ENCODE measurements at regions not wholly inside any gene's neighbourhood (a gene's known extent, or its start where the extent isn't known, plus 50 kb on each side); places are given as distances from the start of the nearest gene placed in this dataset.

DNA sequence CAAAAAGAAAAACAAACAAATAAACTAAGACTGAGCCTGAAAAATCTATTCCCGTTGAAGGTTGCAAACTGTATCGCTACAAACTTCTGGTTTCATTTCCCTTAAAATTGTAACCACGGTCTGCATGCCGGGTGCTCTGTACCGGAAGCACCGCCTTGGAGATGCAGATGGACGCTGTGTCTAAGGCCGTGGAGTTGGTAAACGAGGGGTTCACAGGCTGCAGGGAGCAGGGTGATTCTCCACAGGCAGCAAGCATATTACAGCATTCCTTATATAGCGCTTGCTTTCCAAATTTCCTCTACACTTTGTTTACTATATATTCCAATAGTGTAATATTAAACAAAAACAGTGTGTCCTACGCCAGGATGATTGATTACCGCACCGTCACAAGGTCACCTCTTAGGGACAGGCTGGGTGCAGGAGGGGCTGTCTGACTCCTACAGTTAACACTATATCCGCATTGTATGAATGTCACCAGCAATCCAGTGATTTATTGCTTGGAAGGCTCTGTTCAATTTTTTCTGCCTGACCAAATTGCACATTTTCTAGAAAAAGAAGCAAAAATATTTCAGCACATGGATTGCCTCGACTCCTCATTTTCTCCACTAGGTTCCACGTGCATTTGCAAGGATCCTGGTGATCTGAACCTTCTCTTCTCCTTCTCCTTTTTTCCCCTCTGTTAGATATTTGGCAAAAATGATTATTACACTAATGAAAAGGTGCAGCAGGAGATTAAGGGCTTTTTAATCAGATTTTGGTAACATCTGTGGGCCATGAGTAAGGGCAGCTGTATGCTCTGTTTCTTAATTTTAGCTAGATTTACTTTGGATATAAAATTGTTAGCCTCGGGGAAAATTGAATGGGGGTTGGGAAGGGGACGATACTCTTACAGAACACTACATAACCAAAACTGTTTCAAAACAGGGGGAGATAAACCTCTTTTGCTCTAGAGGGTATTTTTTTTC is 325.8 kb upstream of the MGMT start:
- no peak overlapping the region for H3K27ac ChIP-seq (ENCODE audit: insufficient read depth, low read length, poor library complexity, severe bottlenecking)
- H3K4me3 ChIP-seq (ENCODE audit: insufficient read depth, low read depth, low read length, poor library complexity, severe bottlenecking): no peak overlapping the region
- H3K27me3 ChIP-seq (replicated peaks; ENCODE audit: control insufficient read depth, insufficient read depth, low read length, poor library complexity, severe bottlenecking): no peaks in the 10 kb centered on the region
- no peaks in the 10 kb centered on the region for H3K4me1 ChIP-seq (ENCODE audit: control insufficient read depth, insufficient read depth, low read length, poor library complexity, severe bottlenecking)
- H3K36me3 ChIP-seq (ENCODE audit: control insufficient read depth, insufficient read depth, low read length): no peaks in the 10 kb centered on the region
- no peak for DNase-seq
- no peaks in the 10 kb centered on the region for H3K9me3 ChIP-seq (ENCODE audit: control insufficient read depth, low read length)

GRCh38 chr10:129151281-129151680 is 315.8 kb upstream of the MGMT start:
- no peak for DNase-seq
- Histone ChIP-seq H3K9me3 (ENCODE audit: control insufficient read depth, low read length) (no peaks in the 10 kb centered on the region), H3K4me1 (ENCODE audit: control insufficient read depth, insufficient read depth, low read length, poor library complexity, severe bottlenecking) (no peaks in the 10 kb centered on the region), H3K4me3 (ENCODE audit: insufficient read depth, low read depth, low read length, poor library complexity, severe bottlenecking) (no peak overlapping the region), H3K27ac (ENCODE audit: insufficient read depth, low read length, poor library complexity, severe bottlenecking) (no peak overlapping the region), H3K36me3 (ENCODE audit: control insufficient read depth, insufficient read depth, low read length) (no peaks in the 10 kb centered on the region), H3K27me3 (replicated peaks; ENCODE audit: control insufficient read depth, insufficient read depth, low read length, poor library complexity, severe bottlenecking) (no peaks in the 10 kb centered on the region)

GRCh38 chr10:129156406-129156805 is 310.6 kb upstream of the MGMT start:
- Histone ChIP-seq H3K27ac (ENCODE audit: insufficient read depth, low read length, poor library complexity, severe bottlenecking) (no peak overlapping the region), H3K27me3 (replicated peaks; ENCODE audit: control insufficient read depth, insufficient read depth, low read length, poor library complexity, severe bottlenecking) (no peaks in the 10 kb centered on the region), H3K9me3 (ENCODE audit: control insufficient read depth, low read length) (no peaks in the 10 kb centered on the region), H3K36me3 (ENCODE audit: control insufficient read depth, insufficient read depth, low read length) (no peaks in the 10 kb centered on the region), H3K4me1 (ENCODE audit: control insufficient read depth, insufficient read depth, low read length, poor library complexity, severe bottlenecking) (no peaks in the 10 kb centered on the region), H3K4me3 (ENCODE audit: insufficient read depth, low read depth, low read length, poor library complexity, severe bottlenecking) (no peak overlapping the region)
- no peak for DNase-seq

- Histone ChIP-seq H3K9me3 (ENCODE audit: control insufficient read depth, low read length) (no peaks in the 10 kb centered on the region), H3K27ac (ENCODE audit: insufficient read depth, low read length, poor library complexity, severe bottlenecking) (no peak overlapping the region), H3K4me1 (ENCODE audit: control insufficient read depth, insufficient read depth, low read length, poor library complexity, severe bottlenecking) (no peaks in the 10 kb centered on the region)
These were observed 309.9 kb upstream of the MGMT start for GRCh38 chr10:129157185-129157584.

GRCh38 chr10:129161150-129161549 is 305.9 kb upstream of the MGMT start:
- no peaks in the 10 kb centered on the region for H3K27me3 ChIP-seq (replicated peaks; ENCODE audit: control insufficient read depth, insufficient read depth, low read length, poor library complexity, severe bottlenecking)
- no peak for DNase-seq
- H3K27ac ChIP-seq (ENCODE audit: insufficient read depth, low read length, poor library complexity, severe bottlenecking): no peak overlapping the region
- no peaks in the 10 kb centered on the region for H3K9me3 ChIP-seq (ENCODE audit: control insufficient read depth, low read length)
- H3K4me1 ChIP-seq (ENCODE audit: control insufficient read depth, insufficient read depth, low read length, poor library complexity, severe bottlenecking): no peaks in the 10 kb centered on the region
- no peak overlapping the region for H3K4me3 ChIP-seq (ENCODE audit: insufficient read depth, low read depth, low read length, poor library complexity, severe bottlenecking)
- no peaks in the 10 kb centered on the region for H3K36me3 ChIP-seq (ENCODE audit: control insufficient read depth, insufficient read depth, low read length)

More at GRCh38 chr10:129157185-129157584, 309.9 kb upstream of the MGMT start:
- Histone ChIP-seq H3K27me3 (replicated peaks; ENCODE audit: control insufficient read depth, insufficient read depth, low read length, poor library complexity, severe bottlenecking) (no peaks in the 10 kb centered on the region), H3K4me3 (ENCODE audit: insufficient read depth, low read depth, low read length, poor library complexity, severe bottlenecking) (no peak overlapping the region), H3K36me3 (ENCODE audit: control insufficient read depth, insufficient read depth, low read length) (no peaks in the 10 kb centered on the region)
- no peak for DNase-seq

DNA sequence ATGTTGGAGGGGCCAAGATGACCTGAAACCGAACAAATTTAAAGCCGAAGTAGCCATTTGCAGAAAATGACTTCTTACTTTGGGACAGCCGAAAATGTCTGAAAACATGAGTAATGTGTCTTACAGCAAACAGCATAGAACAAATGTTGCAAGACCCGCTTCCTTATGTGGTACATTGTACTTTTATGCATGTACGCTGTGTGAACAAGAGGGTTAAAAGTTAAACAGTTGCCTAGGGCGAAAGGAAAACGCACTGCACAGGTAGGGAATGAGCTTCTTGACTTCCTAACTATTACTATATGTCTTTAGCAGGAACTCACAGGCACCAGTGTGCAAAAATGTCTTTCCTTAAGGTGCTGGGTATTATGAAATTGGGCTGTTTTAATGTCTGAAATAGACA is 303.5 kb upstream of the MGMT start:
- DNase-seq: no peak
- no peak overlapping the region for H3K4me3 ChIP-seq (ENCODE audit: insufficient read depth, low read depth, low read length, poor library complexity, severe bottlenecking)
- H3K4me1 ChIP-seq (ENCODE audit: control insufficient read depth, insufficient read depth, low read length, poor library complexity, severe bottlenecking): no peaks in the 10 kb centered on the region
- H3K9me3 ChIP-seq (ENCODE audit: control insufficient read depth, low read length): no peaks in the 10 kb centered on the region
- H3K27ac ChIP-seq (ENCODE audit: insufficient read depth, low read length, poor library complexity, severe bottlenecking): no peak overlapping the region
- H3K27me3 ChIP-seq (replicated peaks; ENCODE audit: control insufficient read depth, insufficient read depth, low read length, poor library complexity, severe bottlenecking): no peaks in the 10 kb centered on the region
- H3K36me3 ChIP-seq (ENCODE audit: control insufficient read depth, insufficient read depth, low read length): no peaks in the 10 kb centered on the region

GRCh38 chr10:129165076-129165720 is 301.8 kb upstream of the MGMT start:
- H3K27me3 ChIP-seq (replicated peaks; ENCODE audit: control insufficient read depth, insufficient read depth, low read length, poor library complexity, severe bottlenecking): no peaks in the 10 kb centered on the region
- DNase-seq: no peak
- H3K36me3 ChIP-seq (ENCODE audit: control insufficient read depth, insufficient read depth, low read length): no peaks in the 10 kb centered on the region
- H3K4me1 ChIP-seq (ENCODE audit: control insufficient read depth, insufficient read depth, low read length, poor library complexity, severe bottlenecking): no peaks in the 10 kb centered on the region
- no peak overlapping the region for H3K27ac ChIP-seq (ENCODE audit: insufficient read depth, low read length, poor library complexity, severe bottlenecking)
- H3K9me3 ChIP-seq (ENCODE audit: control insufficient read depth, low read length): no peaks in the 10 kb centered on the region
- H3K4me3 ChIP-seq (ENCODE audit: insufficient read depth, low read depth, low read length, poor library complexity, severe bottlenecking): no peak overlapping the region

DNA sequence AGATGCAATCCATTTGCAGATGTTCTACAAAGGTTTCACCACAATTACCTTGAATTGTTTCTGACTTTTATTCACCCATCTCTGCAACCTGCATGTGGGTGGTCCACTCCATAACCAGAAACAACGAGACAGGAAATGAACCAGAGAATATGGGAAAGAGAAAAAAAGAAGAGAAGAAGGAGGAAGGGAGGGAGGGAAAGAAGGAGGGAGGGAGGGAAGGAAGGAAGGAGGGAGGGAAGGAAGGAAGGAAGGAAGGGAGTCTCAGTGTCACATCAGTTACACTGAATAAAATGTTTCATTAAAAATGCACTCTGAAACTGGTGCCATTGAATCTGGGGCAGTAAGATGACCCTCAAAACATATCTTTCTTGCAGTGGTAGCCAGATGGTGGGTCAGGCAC is 301.3 kb upstream of the MGMT start:
- no peak for DNase-seq
- no peaks in the 10 kb centered on the region for H3K9me3 ChIP-seq (ENCODE audit: control insufficient read depth, low read length)
- H3K4me1 ChIP-seq (ENCODE audit: control insufficient read depth, insufficient read depth, low read length, poor library complexity, severe bottlenecking): no peaks in the 10 kb centered on the region
- H3K27me3 ChIP-seq (replicated peaks; ENCODE audit: control insufficient read depth, insufficient read depth, low read length, poor library complexity, severe bottlenecking): no peaks in the 10 kb centered on the region
- H3K27ac ChIP-seq (ENCODE audit: insufficient read depth, low read length, poor library complexity, severe bottlenecking): no peak overlapping the region
- no peak overlapping the region for H3K4me3 ChIP-seq (ENCODE audit: insufficient read depth, low read depth, low read length, poor library complexity, severe bottlenecking)
- no peaks in the 10 kb centered on the region for H3K36me3 ChIP-seq (ENCODE audit: control insufficient read depth, insufficient read depth, low read length)

- H3K4me3 ChIP-seq (ENCODE audit: insufficient read depth, low read depth, low read length, poor library complexity, severe bottlenecking): no peak overlapping the region
- no peak overlapping the region for H3K27ac ChIP-seq (ENCODE audit: insufficient read depth, low read length, poor library complexity, severe bottlenecking)
- no peak for DNase-seq
- no peaks in the 10 kb centered on the region for H3K9me3 ChIP-seq (ENCODE audit: control insufficient read depth, low read length)
- H3K27me3 ChIP-seq (replicated peaks; ENCODE audit: control insufficient read depth, insufficient read depth, low read length, poor library complexity, severe bottlenecking): no peaks in the 10 kb centered on the region
- no peaks in the 10 kb centered on the region for H3K4me1 ChIP-seq (ENCODE audit: control insufficient read depth, insufficient read depth, low read length, poor library complexity, severe bottlenecking)
- no peaks in the 10 kb centered on the region for H3K36me3 ChIP-seq (ENCODE audit: control insufficient read depth, insufficient read depth, low read length)
These were observed 298.4 kb upstream of the MGMT start for GRCh38 chr10:129168660-129169059.

DNA sequence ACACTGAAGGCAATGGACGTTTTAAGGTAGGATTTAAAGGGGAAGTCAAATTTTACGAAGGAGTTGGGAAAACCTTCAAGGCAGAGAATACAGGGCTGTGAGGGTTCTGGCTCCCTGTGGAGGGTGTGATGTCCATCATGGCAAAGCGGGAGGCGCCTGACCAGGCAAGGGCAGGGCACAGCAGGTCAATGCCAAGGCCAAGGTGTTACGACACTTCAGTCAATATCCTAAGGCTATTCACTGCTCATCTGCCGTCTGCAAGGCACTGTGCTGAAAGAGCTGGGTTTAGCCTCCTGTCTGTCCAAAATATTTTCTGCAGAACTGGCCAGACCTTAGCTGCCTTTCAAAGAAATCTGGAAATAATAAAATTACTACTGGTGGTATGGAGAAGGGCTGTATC is 297.9 kb upstream of the MGMT start:
- Histone ChIP-seq H3K27ac (ENCODE audit: insufficient read depth, low read length, poor library complexity, severe bottlenecking) (no peak overlapping the region), H3K4me3 (ENCODE audit: insufficient read depth, low read depth, low read length, poor library complexity, severe bottlenecking) (no peak overlapping the region), H3K9me3 (ENCODE audit: control insufficient read depth, low read length) (no peaks in the 10 kb centered on the region), H3K36me3 (ENCODE audit: control insufficient read depth, insufficient read depth, low read length) (no peaks in the 10 kb centered on the region), H3K27me3 (replicated peaks; ENCODE audit: control insufficient read depth, insufficient read depth, low read length, poor library complexity, severe bottlenecking) (no peaks in the 10 kb centered on the region), H3K4me1 (ENCODE audit: control insufficient read depth, insufficient read depth, low read length, poor library complexity, severe bottlenecking) (no peaks in the 10 kb centered on the region)
- no peak for DNase-seq
